OCI-LY3 (cell line): ENCODE measurements at regions not wholly inside any gene's neighbourhood (a gene's known extent, or its start where the extent isn't known, plus 50 kb on each side); places are given as distances from the start of the nearest gene placed in this dataset.

Source experiments
- H2AFZ ChIP-seq: fragments of 200-600, 300-600 bp; shearing (Covaris generic); 2 replicates; pipeline ENCODE4 v1.6.0; 2014; ENCODE audit warnings: antibody characterized with exemption, low read depth, low read length
- H3K27ac ChIP-seq: fragments of 200-600, 300-600 bp; sonication (generic); 2 replicates; pipeline ENCODE4 v1.5.1; 2014; ENCODE audit warnings: mild to moderate bottlenecking, low read length, moderate library complexity, mixed read lengths
- H3K27me3 ChIP-seq: fragments of 200-600, 300-600 bp; sonication (generic); 2 replicates; pipeline ENCODE4 v1.6.1; 2014; ENCODE audit warnings: low read depth, low read length, mixed read lengths
- H3K36me3 ChIP-seq: fragments of 200-600, 300-600 bp; sonication (generic); replicated peaks from 2 replicates; pipeline ENCODE3; 2014; ENCODE audit warnings: low read depth, low read length, mixed read lengths
- H3K4me1 ChIP-seq: fragments of 300-600, 200-600 bp; sonication (generic); 2 replicates; pipeline ENCODE4 v1.6.1; 2014; ENCODE audit warnings: low read length, mixed read lengths
- H3K4me2 ChIP-seq: fragments of 200-600, 300-600 bp; sonication (generic); 2 replicates; pipeline ENCODE4 v1.6.1; 2014; ENCODE audit warnings: low read length, mixed read lengths
- H3K4me3 ChIP-seq: fragments of 300-600, 200-600 bp; sonication (generic); 2 replicates; pipeline ENCODE4 v1.5.1; 2014; ENCODE audit warnings: antibody characterized with exemption, mild to moderate bottlenecking, low read length, moderate library complexity
- H3K79me2 ChIP-seq: fragments of 300-600, 200-600 bp; shearing (Covaris generic); 2 replicates; pipeline ENCODE4 v1.6.1; 2014; ENCODE audit warnings: mild to moderate bottlenecking, low read length, mixed read lengths
- H3K9ac ChIP-seq: fragments of 300-600, 200-600 bp; shearing (Covaris generic); 2 replicates; pipeline ENCODE4 v1.6.0; 2014; ENCODE audit warnings: mild to moderate bottlenecking, low read length, moderate library complexity
- H3K9me3 ChIP-seq: fragments of 200-600, 300-600 bp; shearing (Covaris generic); 2 replicates; pipeline ENCODE4 v1.6.1; 2014; ENCODE audit warnings: low read length, mixed read lengths; ENCODE audit not compliant: insufficient read depth
- H4K20me1 ChIP-seq: fragments of 200-600, 300-600 bp; sonication (generic); 2 replicates; pipeline ENCODE4 v1.6.1; 2016; ENCODE audit warnings: low read length, mixed read lengths; ENCODE audit not compliant: insufficient read depth
- CTCF ChIP-seq: fragments of 200-600, 300-600 bp; sonication (generic); IDR thresholded peaks from 2 replicates; pipeline ENCODE4 v1.5.1; 2014; ENCODE audit warnings: antibody characterized with exemption, low read length, low read depth
- EZH2phosphoT487 ChIP-seq: fragments of 200-600 bp; shearing (Covaris generic); IDR thresholded peaks from 2 replicates; pipeline ENCODE4 v1.6.1; 2018; ENCODE audit warnings: antibody characterized with exemption, mixed run types, low read depth

GRCh38 chr18:8895341-8895740, 190.0 kb downstream of the MTCL1 start:
- Histone ChIP-seq H3K4me2 (no peak overlapping the region), H3K9ac (no peak overlapping the region), H3K36me3 (no peaks in the 10 kb centered on the region), H3K9me3 (no peaks in the 10 kb centered on the region), H3K79me2 (no peaks in the 10 kb centered on the region), H3K27me3 (no peaks in the 10 kb centered on the region), H2AFZ (no peak overlapping the region), H3K27ac (no peak overlapping the region), H4K20me1 (no peaks in the 10 kb centered on the region), H3K4me1 (peaks cover 2% of the 10 kb centered on the region; the same call in 1 of the 2 replicates), H3K4me3 (no peak overlapping the region)
- no peak for TF ChIP-seq EZH2phosphoT487
- no peak for TF ChIP-seq CTCF

GRCh38 chr18:8895987-8896619, 190.7 kb downstream of the MTCL1 start:
- TF ChIP-seq EZH2phosphoT487 (no peak), CTCF (no peak)
- no peaks in the 10 kb centered on the region for H3K79me2 ChIP-seq
- no peak overlapping the region for H3K9ac ChIP-seq
- no peaks in the 10 kb centered on the region for H3K4me1 ChIP-seq
- H2AFZ ChIP-seq: no peak overlapping the region
- H3K27ac ChIP-seq: no peak overlapping the region
- H3K9me3 ChIP-seq: no peaks in the 10 kb centered on the region
- no peaks in the 10 kb centered on the region for H4K20me1 ChIP-seq
- H3K27me3 ChIP-seq: no peaks in the 10 kb centered on the region
- H3K4me3 ChIP-seq: no peak overlapping the region
- no peak overlapping the region for H3K4me2 ChIP-seq
- H3K36me3 ChIP-seq: no peaks in the 10 kb centered on the region

- no peaks in the 10 kb centered on the region for H3K4me1 ChIP-seq
- H3K9ac ChIP-seq: no peak overlapping the region
- no peaks in the 10 kb centered on the region for H4K20me1 ChIP-seq
- H3K27ac ChIP-seq: no peak overlapping the region
- H3K27me3 ChIP-seq: no peaks in the 10 kb centered on the region
- H3K4me3 ChIP-seq: no peak overlapping the region
- H3K4me2 ChIP-seq: no peak overlapping the region
- no peak overlapping the region for H2AFZ ChIP-seq
- TF ChIP-seq EZH2phosphoT487 (no peak), CTCF (peak; percentile 14; the same call in 1 of the 2 replicates)
- H3K36me3 ChIP-seq: no peaks in the 10 kb centered on the region
- no peaks in the 10 kb centered on the region for H3K79me2 ChIP-seq
- no peaks in the 10 kb centered on the region for H3K9me3 ChIP-seq
These were observed 193.6 kb downstream of the MTCL1 start for GRCh38 chr18:8899000-8899399.

- Histone ChIP-seq H3K4me3 (no peak overlapping the region), H3K9me3 (no peaks in the 10 kb centered on the region), H3K36me3 (no peaks in the 10 kb centered on the region), H3K27me3 (no peaks in the 10 kb centered on the region), H3K4me2 (no peak overlapping the region), H3K79me2 (no peaks in the 10 kb centered on the region), H3K9ac (no peak overlapping the region), H3K27ac (no peak overlapping the region), H2AFZ (no peak overlapping the region), H3K4me1 (no peaks in the 10 kb centered on the region), H4K20me1 (no peaks in the 10 kb centered on the region)
- TF ChIP-seq EZH2phosphoT487 (no peak), CTCF (no peak)
These were observed 195.2 kb downstream of the MTCL1 start for GRCh38 chr18:8900552-8900951.
